ENCODE measurements at regions not wholly inside any gene's neighbourhood (a gene's known extent, or its start where the extent isn't known, plus 50 kb on each side); places are given as distances from the start of the nearest gene placed in this dataset.

DNA sequence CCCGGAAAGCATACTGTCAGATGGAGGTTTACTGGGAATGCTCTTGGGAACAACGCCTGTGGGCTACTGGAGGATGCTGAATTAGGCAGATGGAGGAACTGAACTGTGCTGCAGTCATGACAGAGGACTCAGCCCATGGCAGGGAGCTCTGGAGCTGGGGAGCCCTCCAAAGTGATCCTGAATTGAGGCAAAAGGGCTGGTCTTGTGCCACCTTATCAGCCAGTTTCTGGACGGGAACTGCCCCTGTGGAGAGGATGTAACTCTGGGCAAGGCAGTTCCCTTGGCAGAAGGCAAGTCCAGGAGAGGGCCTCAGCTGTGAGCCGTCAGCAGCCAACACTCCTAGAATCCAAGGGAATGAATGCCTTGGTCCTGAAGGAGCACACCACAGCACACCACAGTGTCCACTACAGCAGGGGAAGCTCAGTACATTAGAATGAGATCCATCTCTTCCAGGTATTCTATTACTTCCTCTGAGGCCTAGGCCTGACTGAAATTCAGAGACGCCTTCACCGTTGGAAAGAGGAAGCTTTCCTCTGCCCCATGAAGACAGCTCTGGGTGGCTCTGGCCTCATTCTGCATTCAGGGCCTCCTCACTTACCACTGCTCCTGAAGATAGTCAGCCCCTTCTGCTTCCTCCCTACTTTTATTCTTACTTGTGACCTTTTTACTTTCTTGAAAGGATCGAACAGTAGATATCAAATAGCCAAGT, 139.6 kb upstream of the GPR26 start:
- no peaks in the 10 kb centered on the region for H3K4me1 Mint-ChIP-seq (ENCODE audit: low read depth)
- H3K4me3 Mint-ChIP-seq: no peak overlapping the region
- H3K9me3 Mint-ChIP-seq: no peaks in the 10 kb centered on the region
- peaks cover 4% of the 10 kb centered on the region for H3K27me3 Mint-ChIP-seq (ENCODE audit: insufficient read depth)
- H3K27ac Mint-ChIP-seq: no peak overlapping the region
- H3K36me3 Mint-ChIP-seq (ENCODE audit: low read depth): no peaks in the 10 kb centered on the region
- DNase-seq (ENCODE audit: low spot score): no peak
- intact Hi-C loops (cut with micrococcal nuclease): no loop called here

DNA sequence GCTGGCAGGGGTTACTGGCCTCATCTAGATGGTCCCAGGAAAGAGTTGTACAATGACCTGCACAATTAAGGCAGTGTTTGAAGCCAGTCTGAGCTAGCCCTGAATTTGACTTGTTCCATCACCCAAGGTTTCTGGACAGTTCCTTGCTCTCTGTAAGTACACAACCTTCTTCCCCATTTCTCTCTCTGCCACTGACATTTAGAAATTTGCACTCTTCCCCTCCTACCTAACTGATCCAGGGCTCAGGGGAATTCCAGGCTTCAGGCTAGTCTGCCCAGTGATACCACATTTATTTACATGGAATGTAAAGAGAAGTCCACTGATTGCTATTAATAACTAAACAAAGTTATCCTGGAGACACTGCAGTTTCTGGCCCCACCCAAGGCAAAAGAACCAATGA, 139.0 kb upstream of the GPR26 start:
- H3K9me3 Mint-ChIP-seq: peaks cover 2% of the 10 kb centered on the region
- H3K4me1 Mint-ChIP-seq (ENCODE audit: low read depth): no peaks in the 10 kb centered on the region
- intact Hi-C loops (cut with micrococcal nuclease): no loop called here
- H3K36me3 Mint-ChIP-seq (ENCODE audit: low read depth): no peaks in the 10 kb centered on the region
- H3K4me3 Mint-ChIP-seq: no peak overlapping the region
- H3K27ac Mint-ChIP-seq: no peak overlapping the region
- no peak for DNase-seq (ENCODE audit: low spot score)
- H3K27me3 Mint-ChIP-seq (ENCODE audit: insufficient read depth): peaks cover 4% of the 10 kb centered on the region

DNA sequence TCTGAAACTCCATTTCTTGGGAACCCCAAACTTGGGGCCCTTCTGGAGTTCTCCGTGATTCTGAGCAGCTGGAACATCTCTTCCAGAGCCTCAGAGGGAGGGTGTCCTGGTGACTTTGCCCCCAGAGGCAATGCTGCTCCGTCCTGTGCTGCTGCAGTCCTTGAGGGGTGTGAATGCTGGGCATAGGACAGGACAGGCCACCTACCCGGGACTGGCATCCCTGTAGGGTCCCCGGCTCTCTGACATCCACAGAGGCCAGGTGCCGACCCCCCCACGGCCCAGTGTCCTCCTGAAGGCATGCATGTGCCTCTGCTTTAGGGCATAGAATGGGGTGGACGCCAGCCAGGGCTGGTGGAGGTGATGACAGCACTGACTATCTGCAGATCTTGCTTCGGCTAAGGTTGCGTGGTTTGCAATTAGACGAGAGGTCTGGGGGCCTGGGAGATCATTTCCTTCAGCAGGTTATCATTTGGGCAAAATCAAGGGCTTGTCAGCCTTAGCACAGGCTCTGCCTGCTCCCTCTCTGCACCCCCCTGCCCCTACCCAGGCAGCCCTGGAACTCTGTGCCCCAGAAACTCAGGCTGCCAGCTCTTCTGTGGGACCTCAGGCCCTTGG, 136.9 kb upstream of the GPR26 start:
- no peaks in the 10 kb centered on the region for H3K36me3 Mint-ChIP-seq (ENCODE audit: low read depth)
- H3K4me1 Mint-ChIP-seq (ENCODE audit: low read depth): no peaks in the 10 kb centered on the region
- no peak overlapping the region for H3K4me3 Mint-ChIP-seq
- H3K9me3 Mint-ChIP-seq: peaks cover 6% of the 10 kb centered on the region
- intact Hi-C loops (cut with micrococcal nuclease): no loop called here
- no peak overlapping the region for H3K27ac Mint-ChIP-seq
- DNase-seq (ENCODE audit: low spot score): no peak
- peaks cover 3% of the 10 kb centered on the region for H3K27me3 Mint-ChIP-seq (ENCODE audit: insufficient read depth)

DNA sequence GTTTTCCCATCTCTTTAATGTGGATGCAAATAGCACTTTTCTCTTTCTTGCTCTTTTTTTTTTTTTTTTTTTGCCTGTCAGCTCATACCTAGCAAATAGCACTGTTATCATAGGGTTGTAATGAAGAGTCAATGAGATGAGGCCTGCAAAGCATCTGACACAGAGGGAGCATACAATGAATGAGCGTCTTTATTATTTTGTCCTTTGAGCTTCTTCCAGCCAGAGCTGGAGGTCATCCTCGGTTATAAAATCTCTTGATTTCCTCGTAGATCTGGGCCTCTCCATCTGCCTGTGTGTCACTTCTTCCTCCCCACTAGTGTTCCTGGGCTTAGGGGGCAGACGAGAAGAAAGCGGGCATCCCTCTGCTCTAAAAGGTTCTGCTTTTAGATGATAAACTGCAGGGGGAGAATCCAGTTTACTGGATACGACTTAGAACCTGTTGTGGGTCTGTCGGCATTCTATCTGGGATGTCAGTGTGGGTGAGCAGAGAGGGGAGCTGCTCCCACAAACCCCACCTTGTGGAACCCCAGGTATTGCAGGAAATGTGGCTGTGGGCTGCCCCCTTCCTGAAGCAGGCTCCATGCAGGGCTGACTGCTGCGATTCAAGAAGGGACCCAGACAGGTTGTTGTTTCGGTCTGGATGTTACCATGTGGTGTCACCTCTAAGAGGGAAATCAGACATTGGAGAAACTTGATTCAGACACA, 135.8 kb upstream of the GPR26 start:
- Mint-ChIP-seq H3K4me3 (no peak overlapping the region), H3K4me1 (ENCODE audit: low read depth) (no peaks in the 10 kb centered on the region), H3K36me3 (ENCODE audit: low read depth) (no peaks in the 10 kb centered on the region), H3K9me3 (peaks cover 6% of the 10 kb centered on the region), H3K27ac (no peak overlapping the region), H3K27me3 (ENCODE audit: insufficient read depth) (peaks cover 3% of the 10 kb centered on the region)
- intact Hi-C loops (cut with micrococcal nuclease): no loop called here
- DNase-seq (ENCODE audit: low spot score): no peak

DNA sequence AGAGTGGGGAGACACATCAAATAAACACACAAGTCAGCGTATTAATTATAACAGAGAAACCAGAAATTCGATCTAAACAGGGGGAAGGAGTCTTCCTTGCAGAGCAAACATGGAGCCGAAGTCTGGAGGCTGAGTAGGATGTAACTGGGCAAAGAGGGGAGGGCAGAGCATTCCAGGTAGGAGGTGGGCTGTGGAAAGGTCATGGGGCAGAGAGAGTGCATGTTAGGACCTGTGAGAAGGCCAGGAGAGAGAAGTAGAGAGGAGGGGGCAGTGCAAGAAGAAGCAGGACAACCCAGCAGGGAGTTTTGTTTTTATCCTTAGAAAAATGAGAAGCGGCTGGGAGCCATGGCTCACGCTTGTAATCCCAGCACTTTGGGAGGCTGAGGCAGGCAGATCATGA, 130.8 kb upstream of the GPR26 start:
- H3K27ac Mint-ChIP-seq: no peak overlapping the region
- no peaks in the 10 kb centered on the region for H3K27me3 Mint-ChIP-seq (ENCODE audit: insufficient read depth)
- H3K36me3 Mint-ChIP-seq (ENCODE audit: low read depth): no peaks in the 10 kb centered on the region
- DNase-seq (ENCODE audit: low spot score): no peak
- peaks cover 6% of the 10 kb centered on the region for H3K9me3 Mint-ChIP-seq
- intact Hi-C loops (cut with micrococcal nuclease): no loop called here
- no peaks in the 10 kb centered on the region for H3K4me1 Mint-ChIP-seq (ENCODE audit: low read depth)
- no peak overlapping the region for H3K4me3 Mint-ChIP-seq

DNA sequence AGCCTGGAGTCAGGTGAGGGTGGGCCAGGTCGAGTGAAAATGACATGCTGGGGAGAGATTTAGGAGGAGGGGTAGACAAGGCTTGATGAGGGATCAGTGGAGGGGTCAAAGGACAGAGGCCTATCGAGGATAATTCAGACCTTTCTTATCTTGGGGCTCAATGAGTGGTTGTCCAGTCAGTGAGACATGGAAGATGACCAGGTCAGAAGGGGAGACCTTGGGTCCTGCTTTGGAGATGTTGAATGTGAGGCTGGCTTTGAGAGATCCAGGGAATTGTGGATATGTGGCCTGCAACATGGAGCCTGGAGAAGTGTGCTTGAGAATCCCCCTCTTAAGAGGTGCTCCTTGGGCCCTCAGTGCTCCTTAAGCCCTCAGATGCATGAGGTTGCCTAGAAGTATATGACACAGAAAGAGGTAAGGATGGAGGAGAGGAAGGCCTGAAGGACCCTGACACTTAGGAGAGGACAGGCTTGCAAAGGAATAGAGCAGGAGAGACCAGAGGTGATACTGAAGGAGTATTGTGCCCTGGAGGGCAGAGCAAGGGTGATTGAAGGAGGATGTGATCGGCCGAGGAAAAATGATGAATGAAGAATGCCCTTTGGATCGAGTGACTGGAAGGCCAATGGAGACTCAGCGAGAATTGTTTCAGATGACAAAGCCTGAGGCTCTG, 129.8 kb upstream of the GPR26 start:
- Mint-ChIP-seq H3K27me3 (ENCODE audit: insufficient read depth) (peaks cover 2% of the 10 kb centered on the region), H3K9me3 (peaks cover 6% of the 10 kb centered on the region), H3K36me3 (ENCODE audit: low read depth) (no peaks in the 10 kb centered on the region), H3K4me1 (ENCODE audit: low read depth) (no peaks in the 10 kb centered on the region), H3K4me3 (no peak overlapping the region), H3K27ac (no peak overlapping the region)
- no peak for DNase-seq (ENCODE audit: low spot score)
- intact Hi-C loops (cut with micrococcal nuclease): no loop called here

DNA sequence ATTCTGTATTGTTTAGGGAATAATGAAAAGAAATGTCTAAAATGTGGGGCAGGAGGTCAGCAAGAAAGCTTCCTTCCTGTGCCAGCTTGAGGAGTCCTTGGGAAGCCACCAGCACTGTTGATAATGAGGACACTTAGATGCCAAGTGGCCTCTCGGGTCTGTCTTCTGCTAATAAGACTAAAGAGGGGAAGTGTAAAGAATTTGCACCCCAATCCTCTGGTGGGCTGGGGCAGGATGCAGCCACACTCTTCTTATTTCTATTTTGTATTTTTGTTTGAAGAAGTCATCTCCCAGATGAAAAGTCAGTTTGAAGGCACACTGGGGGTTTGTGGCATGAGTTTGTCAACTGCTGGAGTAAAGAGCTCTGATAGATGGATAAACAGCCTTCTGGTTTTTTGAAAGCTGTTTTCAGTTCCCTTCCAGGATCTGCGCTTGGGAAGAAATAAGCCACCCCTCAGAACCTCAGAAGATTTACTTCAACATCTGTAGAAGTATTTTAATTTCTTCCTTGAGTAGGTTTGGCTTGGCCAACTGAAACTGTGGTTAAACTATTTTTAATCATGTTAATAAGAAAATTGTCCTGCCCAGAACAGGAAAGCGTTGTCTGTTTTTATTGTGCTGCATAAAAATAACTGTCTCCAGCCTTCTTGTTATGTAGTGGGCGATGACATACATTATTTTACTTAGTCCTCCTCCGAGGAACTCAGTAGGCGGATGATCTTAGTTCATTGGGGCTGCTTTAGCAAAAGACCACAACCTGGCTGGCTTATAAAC, 128.8 kb upstream of the GPR26 start:
- H3K27me3 Mint-ChIP-seq (ENCODE audit: insufficient read depth): peaks cover 2% of the 10 kb centered on the region
- no peak overlapping the region for H3K27ac Mint-ChIP-seq
- intact Hi-C loops (cut with micrococcal nuclease): no loop called here
- no peaks in the 10 kb centered on the region for H3K36me3 Mint-ChIP-seq (ENCODE audit: low read depth)
- peaks cover 2% of the 10 kb centered on the region for H3K9me3 Mint-ChIP-seq
- DNase-seq (ENCODE audit: low spot score): no peak
- H3K4me1 Mint-ChIP-seq (ENCODE audit: low read depth): no peaks in the 10 kb centered on the region
- H3K4me3 Mint-ChIP-seq: no peak overlapping the region

DNA sequence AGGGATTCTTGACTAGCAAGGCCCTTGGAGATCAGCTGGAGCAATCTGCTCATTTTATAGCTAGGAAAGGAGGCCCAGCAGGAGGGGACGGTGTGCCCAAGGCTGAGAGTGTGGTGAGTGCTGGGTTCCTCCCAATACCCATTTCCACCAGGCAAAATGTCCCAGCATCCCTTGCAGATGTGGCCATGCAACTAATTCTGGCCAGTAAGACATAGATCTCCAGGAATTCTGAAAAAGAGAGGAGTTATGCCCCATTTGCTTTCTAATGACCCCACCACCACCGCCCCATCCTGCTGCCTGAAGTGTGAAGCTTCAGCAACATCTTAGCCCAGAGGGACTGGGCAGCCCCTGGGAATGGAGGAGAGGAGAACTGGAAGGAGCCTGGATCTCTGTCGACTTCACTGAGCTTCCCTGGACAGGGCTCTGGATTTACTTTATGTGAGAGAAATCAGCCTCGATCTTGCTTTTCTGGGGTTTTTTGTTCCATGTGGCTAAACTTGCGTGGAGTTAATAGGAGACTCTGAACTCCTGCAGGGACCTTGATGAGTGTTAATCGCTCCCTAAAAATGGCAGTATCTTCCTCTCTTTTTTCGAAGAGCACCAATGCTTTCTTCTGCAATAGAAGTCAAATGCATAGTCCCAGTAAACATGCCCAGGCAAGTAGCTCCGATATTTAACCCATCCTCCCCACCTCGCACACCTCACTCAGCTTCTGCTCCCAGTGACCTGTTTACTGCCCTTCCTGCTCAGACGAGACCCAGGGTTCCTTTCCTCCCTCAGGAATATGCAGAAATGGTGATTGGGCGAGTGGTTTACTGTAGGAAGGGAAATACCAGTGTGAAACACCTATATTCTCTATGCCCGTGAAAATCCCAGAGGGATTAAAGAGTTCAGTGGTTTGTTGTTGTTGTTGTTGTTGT, 127.5 kb upstream of the GPR26 start:
- intact Hi-C loops (cut with micrococcal nuclease): no loop called here
- H3K27me3 Mint-ChIP-seq (ENCODE audit: insufficient read depth): peaks cover 2% of the 10 kb centered on the region
- H3K27ac Mint-ChIP-seq: no peak overlapping the region
- no peak overlapping the region for H3K4me3 Mint-ChIP-seq
- no peaks in the 10 kb centered on the region for H3K4me1 Mint-ChIP-seq (ENCODE audit: low read depth)
- no peaks in the 10 kb centered on the region for H3K9me3 Mint-ChIP-seq
- no peak for DNase-seq (ENCODE audit: low spot score)
- no peaks in the 10 kb centered on the region for H3K36me3 Mint-ChIP-seq (ENCODE audit: low read depth)

DNA sequence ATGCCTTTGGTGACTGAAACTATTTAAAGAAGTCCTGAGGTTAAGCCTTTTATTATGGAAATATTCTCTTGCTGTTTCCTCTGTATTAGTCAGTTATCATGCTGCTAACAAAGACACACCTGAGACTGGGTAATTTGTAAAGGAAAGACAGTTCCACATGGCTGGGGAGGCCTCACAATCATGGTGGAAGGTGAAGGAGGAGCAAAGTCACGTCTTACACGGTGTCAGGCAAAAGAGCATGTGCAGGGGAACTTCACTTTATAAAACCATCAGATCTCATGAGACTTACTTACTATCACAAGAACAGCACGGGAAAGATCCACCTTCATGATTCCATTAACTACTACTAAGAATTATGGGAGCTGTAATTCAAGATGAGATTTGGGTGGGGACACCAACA, 121.2 kb upstream of the GPR26 start:
- H3K4me1 Mint-ChIP-seq (ENCODE audit: low read depth): no peaks in the 10 kb centered on the region
- H3K27me3 Mint-ChIP-seq (ENCODE audit: insufficient read depth): peaks cover 6% of the 10 kb centered on the region
- no peak overlapping the region for H3K4me3 Mint-ChIP-seq
- no peaks in the 10 kb centered on the region for H3K36me3 Mint-ChIP-seq (ENCODE audit: low read depth)
- no peak overlapping the region for H3K27ac Mint-ChIP-seq
- peaks cover 4% of the 10 kb centered on the region for H3K9me3 Mint-ChIP-seq
- intact Hi-C loops (cut with micrococcal nuclease): no loop called here
- no peak for DNase-seq (ENCODE audit: low spot score)

DNA sequence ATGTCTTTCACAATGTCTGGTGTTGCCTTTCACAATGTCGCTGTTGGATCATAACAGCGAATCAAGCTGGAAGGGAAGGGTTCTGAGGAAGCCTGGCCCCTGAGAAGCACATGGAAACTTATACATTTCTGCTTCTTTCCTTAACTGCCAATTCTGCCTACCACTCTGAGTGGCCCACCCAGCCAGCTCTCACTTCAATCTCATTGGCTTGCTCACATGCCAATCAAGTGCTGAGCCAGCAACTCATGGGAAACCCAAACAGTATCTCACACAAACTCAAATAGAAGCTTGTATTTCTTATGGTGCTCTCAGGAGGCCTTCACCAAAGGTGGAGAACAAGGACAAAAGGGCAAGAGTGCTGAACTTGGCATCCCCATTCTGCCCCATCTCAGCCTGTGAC, 117.4 kb upstream of the GPR26 start:
- intact Hi-C loops (cut with micrococcal nuclease): no loop called here
- Mint-ChIP-seq H3K4me3 (no peak overlapping the region), H3K4me1 (ENCODE audit: low read depth) (no peaks in the 10 kb centered on the region), H3K27me3 (ENCODE audit: insufficient read depth) (peaks cover 4% of the 10 kb centered on the region), H3K9me3 (peaks cover 4% of the 10 kb centered on the region), H3K36me3 (ENCODE audit: low read depth) (no peaks in the 10 kb centered on the region), H3K27ac (no peak overlapping the region)
- no peak for DNase-seq (ENCODE audit: low spot score)

DNA sequence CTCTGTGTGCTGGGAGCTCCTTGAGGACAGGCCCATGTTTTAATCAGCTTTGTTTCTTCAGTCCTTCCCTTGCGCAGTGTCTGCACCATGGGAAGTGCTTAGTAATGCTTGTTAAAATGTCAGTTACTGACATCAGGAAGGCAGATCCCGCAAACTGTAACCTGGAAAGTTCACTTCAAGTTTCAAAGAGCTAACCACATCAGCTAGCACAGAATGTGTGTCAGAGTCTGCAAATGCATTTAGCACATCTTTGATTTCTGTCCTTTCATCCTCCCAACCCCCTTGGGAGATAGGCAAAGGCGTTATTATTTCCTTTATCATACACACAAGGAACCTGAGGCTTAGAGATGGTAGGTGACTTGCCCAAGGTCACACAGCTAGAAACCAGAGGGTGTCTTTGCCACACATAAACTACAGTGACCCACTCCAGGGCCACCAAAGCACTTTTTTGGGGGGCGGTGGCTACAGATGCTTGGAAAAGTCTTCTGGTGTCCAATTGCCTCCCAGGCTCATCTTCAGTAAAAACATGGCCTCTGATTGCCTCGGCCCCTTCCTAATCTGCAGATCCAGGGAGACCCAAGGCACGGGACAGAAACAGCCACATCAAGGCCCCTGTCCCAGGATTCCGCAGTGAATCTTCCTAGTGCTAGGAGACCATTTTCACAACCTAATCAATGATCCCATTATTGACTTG, 116.2 kb upstream of the GPR26 start:
- Mint-ChIP-seq H3K27me3 (ENCODE audit: insufficient read depth) (no peaks in the 10 kb centered on the region), H3K4me3 (no peak overlapping the region), H3K27ac (no peak overlapping the region), H3K9me3 (peaks cover 2% of the 10 kb centered on the region), H3K4me1 (ENCODE audit: low read depth) (no peaks in the 10 kb centered on the region), H3K36me3 (ENCODE audit: low read depth) (no peaks in the 10 kb centered on the region)
- no peak for DNase-seq (ENCODE audit: low spot score)
- intact Hi-C loops (cut with micrococcal nuclease): no loop called here
